WTC11 (cell line): ENCODE measurements at regions not wholly inside any gene's neighbourhood (a gene's known extent, or its start where the extent isn't known, plus 50 kb on each side); places are given as distances from the start of the nearest gene placed in this dataset.

Experiments
- ATAC-seq: fragments of 200-7000 bp; cut with Tn5 transposase; 2 replicates; pipeline ENCODE4 v1.10.0; 2021; ENCODE audit warnings: mild to moderate bottlenecking, moderate library complexity
- CTCF ChIA-PET: fragments of 300-600 bp; sonication (Branson Sonifier 250); formaldehyde crosslinking; loops from one replicate; lab custom pipeline; 2021; ENCODE audit warnings: antibody characterized with exemption; lab: Charles Lee
- POLR2A ChIA-PET: fragments of 350-600 bp; sonication (Branson Sonifier 250); formaldehyde crosslinking; loops from one replicate; lab custom pipeline; 2021; ENCODE audit warnings: antibody characterized with exemption; lab: Charles Lee
- DNase-seq: peaks from one replicate; pipeline ENCODE4 v3.0.0; 2021; ENCODE audit warnings: low spot score
- H3K27ac Mint-ChIP-seq: 2 replicates; pipeline ENCODE4 v1.8.0; 2021; ENCODE audit warnings: mixed read lengths
- H3K27me3 Mint-ChIP-seq: 2 replicates; pipeline ENCODE4 v1.8.0; 2021; ENCODE audit warnings: low read depth, mild to moderate bottlenecking, moderate library complexity, mixed read lengths
- H3K36me3 Mint-ChIP-seq: 2 replicates; pipeline ENCODE4 v1.8.0; 2021; ENCODE audit warnings: mixed read lengths
- H3K4me1 Mint-ChIP-seq: 2 replicates; pipeline ENCODE4 v1.8.0; 2022; ENCODE audit warnings: mixed read lengths
- H3K4me3 Mint-ChIP-seq: 2 replicates; pipeline ENCODE4 v1.8.0; 2021; ENCODE audit warnings: mild to moderate bottlenecking, moderate library complexity, mixed read lengths
- H3K9me3 Mint-ChIP-seq: 2 replicates; pipeline ENCODE4 v1.8.0; 2021; ENCODE audit warnings: mixed read lengths
- AFF4 ChIP-seq: sonication (generic); formaldehyde crosslinking; IDR thresholded peaks from 2 replicates; pipeline ENCODE4 v1.8.1; 2023; ENCODE audit warnings: mild to moderate bottlenecking, missing genetic modification reagents, borderline replicate concordance
- EMX1 ChIP-seq: fragments of 250-450 bp; sonication (Bioruptor Pico); IDR thresholded peaks from 2 replicates; pipeline ENCODE4 v1.8.0; 2021; ENCODE audit warnings: mild to moderate bottlenecking
- FOXP4 ChIP-seq: sonication (generic); formaldehyde crosslinking; IDR thresholded peaks from 2 replicates; pipeline ENCODE4 v1.8.0; 2022; ENCODE audit warnings: mild to moderate bottlenecking, missing genetic modification reagents
- GABPB1 ChIP-seq: sonication (generic); formaldehyde crosslinking; IDR thresholded peaks from 2 replicates; pipeline ENCODE4 v1.8.1; 2023; ENCODE audit warnings: mild to moderate bottlenecking, missing genetic modification reagents
- KAT7 ChIP-seq: sonication (generic); formaldehyde crosslinking; IDR thresholded peaks from 2 replicates; pipeline ENCODE4 v1.8.1; 2023; ENCODE audit warnings: missing genetic modification reagents, mild to moderate bottlenecking, borderline replicate concordance
- NR2C2 ChIP-seq: sonication (generic); formaldehyde crosslinking; IDR thresholded peaks from 2 replicates; pipeline ENCODE4 v1.8.0; 2022; ENCODE audit warnings: mild to moderate bottlenecking, missing genetic modification reagents
- RELA ChIP-seq: sonication (generic); formaldehyde crosslinking; IDR thresholded peaks from 2 replicates; pipeline ENCODE4 v1.8.1; 2022; ENCODE audit warnings: missing genetic modification reagents, mild to moderate bottlenecking, borderline replicate concordance
- TEAD4 ChIP-seq: sonication (generic); formaldehyde crosslinking; IDR thresholded peaks from 2 replicates; pipeline ENCODE4 v1.8.0; 2022; ENCODE audit warnings: mild to moderate bottlenecking, missing genetic modification reagents
- TP53 ChIP-seq: sonication (generic); formaldehyde crosslinking; IDR thresholded peaks from 2 replicates; pipeline ENCODE4 v1.8.1; 2023; ENCODE audit warnings: mild to moderate bottlenecking, missing genetic modification reagents
- ZBTB21 ChIP-seq: sonication (generic); formaldehyde crosslinking; IDR thresholded peaks from 2 replicates; pipeline ENCODE4 v1.8.1; 2023; ENCODE audit warnings: mild to moderate bottlenecking, missing genetic modification reagents, borderline replicate concordance
- ZBTB43 ChIP-seq: sonication (generic); formaldehyde crosslinking; IDR thresholded peaks from 2 replicates; pipeline ENCODE4 v1.8.1; 2023; ENCODE audit warnings: mild to moderate bottlenecking, missing genetic modification reagents
- ZNF138 ChIP-seq: sonication (generic); formaldehyde crosslinking; conservative IDR thresholded peaks from 2 replicates; pipeline ENCODE4 v1.8.1; 2022; ENCODE audit warnings: mild to moderate bottlenecking, moderate library complexity, missing genetic modification reagents
- ZNF219 ChIP-seq: sonication (generic); formaldehyde crosslinking; IDR thresholded peaks from 2 replicates; pipeline ENCODE4 v1.8.0; 2023; ENCODE audit warnings: missing genetic modification reagents, mild to moderate bottlenecking, borderline replicate concordance
- TF ChIP-seq, protein P1 (sequence below): fragments of 200-600 bp; IDR thresholded peaks from 2 replicates; pipeline ENCODE4 v1.8.0; 2022; ENCODE audit warnings: antibody characterized with exemption
- TF ChIP-seq, protein P2 (sequence below): sonication (generic); formaldehyde crosslinking; IDR thresholded peaks from 2 replicates; pipeline ENCODE4 v1.8.0; 2023; ENCODE audit warnings: mild to moderate bottlenecking, missing genetic modification reagents

- TF ChIP-seq, protein P1, sequence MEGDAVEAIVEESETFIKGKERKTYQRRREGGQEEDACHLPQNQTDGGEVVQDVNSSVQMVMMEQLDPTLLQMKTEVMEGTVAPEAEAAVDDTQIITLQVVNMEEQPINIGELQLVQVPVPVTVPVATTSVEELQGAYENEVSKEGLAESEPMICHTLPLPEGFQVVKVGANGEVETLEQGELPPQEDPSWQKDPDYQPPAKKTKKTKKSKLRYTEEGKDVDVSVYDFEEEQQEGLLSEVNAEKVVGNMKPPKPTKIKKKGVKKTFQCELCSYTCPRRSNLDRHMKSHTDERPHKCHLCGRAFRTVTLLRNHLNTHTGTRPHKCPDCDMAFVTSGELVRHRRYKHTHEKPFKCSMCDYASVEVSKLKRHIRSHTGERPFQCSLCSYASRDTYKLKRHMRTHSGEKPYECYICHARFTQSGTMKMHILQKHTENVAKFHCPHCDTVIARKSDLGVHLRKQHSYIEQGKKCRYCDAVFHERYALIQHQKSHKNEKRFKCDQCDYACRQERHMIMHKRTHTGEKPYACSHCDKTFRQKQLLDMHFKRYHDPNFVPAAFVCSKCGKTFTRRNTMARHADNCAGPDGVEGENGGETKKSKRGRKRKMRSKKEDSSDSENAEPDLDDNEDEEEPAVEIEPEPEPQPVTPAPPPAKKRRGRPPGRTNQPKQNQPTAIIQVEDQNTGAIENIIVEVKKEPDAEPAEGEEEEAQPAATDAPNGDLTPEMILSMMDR, result no peak
- TF ChIP-seq AFF4 (CRISPR knock-in tag) (no peak), GABPB1 (CRISPR knock-in tag) (no peak), RELA (CRISPR knock-in tag) (no peak), ZNF138 (no peak), TEAD4 (CRISPR knock-in tag) (no peak)
- TF ChIP-seq, all 79 proteins: peak for 0
These were observed 930.7 kb downstream of the BCL11A start (continued) for GRCh38 chr2:59622599-59623308.

DNA sequence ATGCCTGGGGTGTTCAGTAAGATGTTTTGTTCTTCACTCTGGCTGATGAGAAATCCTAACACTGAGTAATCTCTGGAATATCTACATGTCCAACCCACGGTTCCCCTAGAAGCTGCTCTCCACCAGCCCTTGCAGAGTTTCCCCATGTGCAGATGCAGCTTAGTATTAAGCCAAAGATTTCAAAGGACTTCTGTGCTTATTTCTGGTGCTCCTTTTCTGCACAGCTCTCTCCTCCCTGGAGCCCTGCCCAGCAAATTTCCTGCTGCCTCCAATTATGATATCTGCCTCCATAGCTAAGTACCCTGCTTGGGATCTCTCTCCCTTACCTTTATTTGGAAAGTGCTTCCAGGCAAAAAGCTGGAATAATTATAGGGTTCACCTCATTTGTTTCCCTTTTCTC, 949.3 kb downstream of the BCL11A start:
- no peak overlapping the region for H3K27ac Mint-ChIP-seq
- no peak for TF ChIP-seq EMX1
- no peak for TF ChIP-seq KAT7
- no peak for TF ChIP-seq ZBTB21 (CRISPR knock-in tag)
- TF ChIP-seq, protein P2, sequence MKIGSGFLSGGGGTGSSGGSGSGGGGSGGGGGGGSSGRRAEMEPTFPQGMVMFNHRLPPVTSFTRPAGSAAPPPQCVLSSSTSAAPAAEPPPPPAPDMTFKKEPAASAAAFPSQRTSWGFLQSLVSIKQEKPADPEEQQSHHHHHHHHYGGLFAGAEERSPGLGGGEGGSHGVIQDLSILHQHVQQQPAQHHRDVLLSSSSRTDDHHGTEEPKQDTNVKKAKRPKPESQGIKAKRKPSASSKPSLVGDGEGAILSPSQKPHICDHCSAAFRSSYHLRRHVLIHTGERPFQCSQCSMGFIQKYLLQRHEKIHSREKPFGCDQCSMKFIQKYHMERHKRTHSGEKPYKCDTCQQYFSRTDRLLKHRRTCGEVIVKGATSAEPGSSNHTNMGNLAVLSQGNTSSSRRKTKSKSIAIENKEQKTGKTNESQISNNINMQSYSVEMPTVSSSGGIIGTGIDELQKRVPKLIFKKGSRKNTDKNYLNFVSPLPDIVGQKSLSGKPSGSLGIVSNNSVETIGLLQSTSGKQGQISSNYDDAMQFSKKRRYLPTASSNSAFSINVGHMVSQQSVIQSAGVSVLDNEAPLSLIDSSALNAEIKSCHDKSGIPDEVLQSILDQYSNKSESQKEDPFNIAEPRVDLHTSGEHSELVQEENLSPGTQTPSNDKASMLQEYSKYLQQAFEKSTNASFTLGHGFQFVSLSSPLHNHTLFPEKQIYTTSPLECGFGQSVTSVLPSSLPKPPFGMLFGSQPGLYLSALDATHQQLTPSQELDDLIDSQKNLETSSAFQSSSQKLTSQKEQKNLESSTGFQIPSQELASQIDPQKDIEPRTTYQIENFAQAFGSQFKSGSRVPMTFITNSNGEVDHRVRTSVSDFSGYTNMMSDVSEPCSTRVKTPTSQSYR (CRISPR knock-in tag), result no peak
- no peak for TF ChIP-seq FOXP4 (CRISPR knock-in tag)
- TF ChIP-seq ZBTB43 (CRISPR knock-in tag), result no peak
- TF ChIP-seq TP53 (CRISPR knock-in tag), result no peak
- TF ChIP-seq ZNF219 (CRISPR knock-in tag), result no peak
- no peak for TF ChIP-seq RELA (CRISPR knock-in tag)
- no peak for TF ChIP-seq NR2C2 (CRISPR knock-in tag)
- TF ChIP-seq, all 79 proteins: peak for 0
- DNase-seq (no peak), ATAC-seq (no peak)
- Mint-ChIP-seq H3K27me3 (no peaks in the 10 kb centered on the region), H3K4me1 (no peaks in the 10 kb centered on the region), H3K9me3 (peaks cover 37% of the 10 kb centered on the region), H3K4me3 (no peak overlapping the region), H3K36me3 (peaks cover 7% of the 10 kb centered on the region)
- ChIA-PET POLR2A (no interaction called here), CTCF (interaction anchor here (1.6 kb wide), 1 partner anchor 19 kb away, joined by 3 read pairs; no protein-coding TSS in a partner anchor)
